C4-2B (cell line): ENCODE measurements at regions not wholly inside any gene's neighbourhood (a gene's known extent, or its start where the extent isn't known, plus 50 kb on each side); places are given as distances from the start of the nearest gene placed in this dataset.

Experiments used
- H3K27ac ChIP-seq: fragments of 450-650 bp; 2 replicates; pipeline ENCODE4 v1.5.1; 2017
- CTCF ChIP-seq: fragments of 450-650 bp; conservative IDR thresholded peaks from 2 replicates; pipeline ENCODE4 v1.5.1; 2017; ENCODE audit warnings: mild to moderate bottlenecking
- ZFX ChIP-seq: fragments of 450-650 bp; IDR thresholded peaks from 2 replicates; pipeline ENCODE4 v1.6.1; 2017

- H3K27ac ChIP-seq = no peak overlapping the region
Observed at GRCh38 chr22:47294222-47294532, 531.7 kb downstream of the TBC1D22A start.

GRCh38 chr22:47293368-47294221 lies 531.1 kb downstream of the TBC1D22A start:
- H3K27ac ChIP-seq = peak overlapping the region; percentile 43

More at GRCh38 chr22:47294222-47294532, 531.7 kb downstream of the TBC1D22A start:
- TF ChIP-seq ZFX (no peak), CTCF (no peak)

GRCh38 chr22:47292546-47293320 lies 530.3 kb downstream of the TBC1D22A start:
- peak overlapping the region; percentile 43 for H3K27ac ChIP-seq

More at GRCh38 chr22:47293368-47294221, 531.1 kb downstream of the TBC1D22A start:
- no peak for TF ChIP-seq ZFX
- no peak for TF ChIP-seq CTCF

DNA sequence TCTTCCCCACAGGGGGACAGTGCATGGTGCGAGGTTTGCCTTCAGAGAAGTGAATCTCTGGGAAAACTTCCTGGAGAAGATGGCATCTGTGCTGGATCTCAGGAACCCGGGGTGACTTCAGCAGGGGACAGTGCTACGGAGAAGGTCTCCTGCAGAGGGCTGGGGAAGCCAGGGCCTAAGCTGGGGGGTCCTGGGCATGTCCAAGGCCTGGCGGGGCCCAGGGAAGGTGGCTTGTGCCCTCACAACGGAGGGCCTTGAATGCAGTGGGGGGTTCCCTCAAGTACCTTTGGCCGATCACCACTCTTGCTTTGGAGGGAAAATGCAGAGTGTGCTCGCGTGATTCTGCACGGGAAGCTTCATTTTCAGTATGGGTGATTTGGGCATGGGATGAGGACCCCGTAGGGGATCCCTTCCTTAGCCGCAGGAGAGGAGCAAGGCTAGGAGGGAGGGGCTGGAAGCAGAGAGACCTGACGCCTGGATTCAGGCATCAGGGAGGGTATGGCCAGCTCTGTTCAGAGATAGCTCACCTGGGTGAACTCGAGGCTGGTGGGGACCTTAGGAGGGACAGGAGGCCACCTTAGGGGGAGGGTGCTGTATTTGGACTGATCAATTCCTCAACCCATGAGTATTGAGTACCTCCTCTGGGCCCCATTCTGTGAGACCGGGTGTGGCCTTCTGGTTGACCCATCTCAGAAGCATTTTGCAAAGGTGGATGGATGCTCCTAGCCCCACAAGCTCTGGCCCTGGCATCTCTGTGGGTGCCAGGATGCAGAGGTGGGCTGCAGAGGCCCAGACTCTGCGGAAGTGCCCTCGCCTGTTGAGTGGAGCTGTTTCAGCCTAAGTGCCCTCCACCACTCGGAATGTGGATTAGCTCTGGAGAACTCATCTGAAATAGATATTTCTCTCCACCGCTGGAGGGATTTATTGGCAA lies 529.4 kb downstream of the TBC1D22A start:
- no peak for TF ChIP-seq ZFX
- no peak for TF ChIP-seq CTCF
- H3K27ac ChIP-seq = peak overlapping the region; percentile 43

More at GRCh38 chr22:47292546-47293320, 530.3 kb downstream of the TBC1D22A start:
- TF ChIP-seq ZFX (no peak), CTCF (no peak)

GRCh38 chr22:47290706-47291430 lies 528.4 kb downstream of the TBC1D22A start:
- TF ChIP-seq CTCF (no peak), ZFX (no peak)
- no peak overlapping the region for H3K27ac ChIP-seq

DNA sequence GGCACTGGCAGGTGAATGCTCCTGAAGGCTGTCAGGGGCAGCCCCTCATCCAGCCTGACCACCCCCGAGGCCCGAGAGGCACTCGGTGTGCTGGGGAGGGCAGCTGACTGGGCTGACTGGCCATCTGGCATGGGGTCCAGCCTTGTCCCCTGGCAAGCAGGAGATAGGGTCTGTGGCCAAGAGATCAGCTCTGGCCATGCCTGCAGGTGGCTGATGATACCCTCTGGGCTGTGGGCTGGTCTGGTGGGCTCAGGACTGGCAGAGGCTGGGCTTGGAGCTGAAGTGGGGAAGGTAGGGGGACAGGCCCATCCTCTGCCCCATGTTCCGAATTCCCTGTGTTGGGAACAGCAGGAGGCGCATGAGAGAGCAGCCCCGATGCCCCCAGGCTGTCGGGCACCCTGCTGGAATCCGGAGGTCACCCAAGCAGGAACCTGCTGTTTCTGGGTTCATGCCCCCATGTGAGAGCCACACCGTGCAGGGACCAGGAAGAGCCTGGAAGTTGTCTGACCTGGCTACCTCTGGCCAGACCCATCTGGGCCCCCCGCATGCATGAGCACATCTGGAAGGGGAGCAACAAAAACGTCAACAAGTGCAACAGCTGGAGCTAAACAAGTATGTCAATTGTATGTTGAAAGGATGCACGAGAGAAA lies 527.0 kb downstream of the TBC1D22A start:
- no peak for TF ChIP-seq CTCF
- no peak for TF ChIP-seq ZFX

More for the DNA sequence above, 527.0 kb downstream of the TBC1D22A start:
- no peak overlapping the region for H3K27ac ChIP-seq
